SU-DHL-6 (cell line): ENCODE measurements at regions not wholly inside any gene's neighbourhood (a gene's known extent, or its start where the extent isn't known, plus 50 kb on each side); places are given as distances from the start of the nearest gene placed in this dataset.

Experiments used
- EZH2phosphoT487 ChIP-seq: fragments of 200-600 bp; sonication (generic), shearing (Covaris generic); conservative IDR thresholded peaks from 2 replicates; pipeline ENCODE4 v1.6.1; 2018; ENCODE audit warnings: mild to moderate bottlenecking, antibody characterized with exemption, low read length, moderate library complexity, mixed read lengths
- TF ChIP-seq, protein P1 (sequence below): fragments of 200-600 bp; sonication (generic); IDR thresholded peaks from one replicate; pipeline ENCODE4 v1.5.1; 2017; ENCODE audit warnings: antibody characterized with exemption, mild to moderate bottlenecking, low read length, moderate library complexity; ENCODE audit not compliant: insufficient read depth, poor library complexity, severe bottlenecking

DNA sequence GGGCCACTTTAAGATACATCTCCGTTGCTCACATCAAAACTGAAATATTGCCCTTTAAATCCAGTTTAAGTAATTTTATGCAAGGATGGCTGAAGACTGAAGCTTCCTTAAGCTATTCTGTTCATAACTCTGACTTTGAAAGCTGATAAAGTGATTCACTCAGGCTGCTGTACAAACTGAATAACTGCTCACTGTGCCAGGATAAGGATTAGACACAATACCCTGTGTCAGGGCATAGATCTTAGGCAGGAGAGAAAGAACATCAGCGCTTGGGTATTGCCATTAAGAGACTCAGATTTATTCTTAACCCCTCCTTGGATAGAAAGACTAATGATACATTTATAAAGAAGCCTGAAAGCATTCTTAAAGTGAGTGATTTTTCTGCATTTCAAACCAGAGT is 614.5 kb upstream of the ZWINT start:
- TF ChIP-seq, protein P1, sequence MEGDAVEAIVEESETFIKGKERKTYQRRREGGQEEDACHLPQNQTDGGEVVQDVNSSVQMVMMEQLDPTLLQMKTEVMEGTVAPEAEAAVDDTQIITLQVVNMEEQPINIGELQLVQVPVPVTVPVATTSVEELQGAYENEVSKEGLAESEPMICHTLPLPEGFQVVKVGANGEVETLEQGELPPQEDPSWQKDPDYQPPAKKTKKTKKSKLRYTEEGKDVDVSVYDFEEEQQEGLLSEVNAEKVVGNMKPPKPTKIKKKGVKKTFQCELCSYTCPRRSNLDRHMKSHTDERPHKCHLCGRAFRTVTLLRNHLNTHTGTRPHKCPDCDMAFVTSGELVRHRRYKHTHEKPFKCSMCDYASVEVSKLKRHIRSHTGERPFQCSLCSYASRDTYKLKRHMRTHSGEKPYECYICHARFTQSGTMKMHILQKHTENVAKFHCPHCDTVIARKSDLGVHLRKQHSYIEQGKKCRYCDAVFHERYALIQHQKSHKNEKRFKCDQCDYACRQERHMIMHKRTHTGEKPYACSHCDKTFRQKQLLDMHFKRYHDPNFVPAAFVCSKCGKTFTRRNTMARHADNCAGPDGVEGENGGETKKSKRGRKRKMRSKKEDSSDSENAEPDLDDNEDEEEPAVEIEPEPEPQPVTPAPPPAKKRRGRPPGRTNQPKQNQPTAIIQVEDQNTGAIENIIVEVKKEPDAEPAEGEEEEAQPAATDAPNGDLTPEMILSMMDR = no peak
- no peak for TF ChIP-seq EZH2phosphoT487
